Breast epithelium (tissue), 3 donors: ENCODE measurements at regions not wholly inside any gene's neighbourhood (a gene's known extent, or its start where the extent isn't known, plus 50 kb on each side); places are given as distances from the start of the nearest gene placed in this dataset.

Source experiments
- POLR2A ChIP-seq: fragments of 450-650 bp; IDR thresholded peaks from one replicate; pipeline ENCODE4 v1.6.1; 2016; ENCODE audit warnings: antibody characterized with exemption, mild to moderate bottlenecking, moderate library complexity
- POLR2AphosphoS5 ChIP-seq, 3 donors: sonication (generic); formaldehyde crosslinking; IDR thresholded peaks; one replicate each; pipeline ENCODE4 v1.6.1; 2017; ENCODE audit warnings: antibody characterized with exemption in 3 of 3
- TF ChIP-seq, protein P1 (sequence below), 3 donors: fragments of 450-650 bp; IDR thresholded peaks; one replicate each; pipeline ENCODE4 v1.5.1; 2016 to 2017; ENCODE audit warnings: antibody characterized with exemption in 3 of 3, mild to moderate bottlenecking in 3 of 3, moderate library complexity in 3 of 3

DNA sequence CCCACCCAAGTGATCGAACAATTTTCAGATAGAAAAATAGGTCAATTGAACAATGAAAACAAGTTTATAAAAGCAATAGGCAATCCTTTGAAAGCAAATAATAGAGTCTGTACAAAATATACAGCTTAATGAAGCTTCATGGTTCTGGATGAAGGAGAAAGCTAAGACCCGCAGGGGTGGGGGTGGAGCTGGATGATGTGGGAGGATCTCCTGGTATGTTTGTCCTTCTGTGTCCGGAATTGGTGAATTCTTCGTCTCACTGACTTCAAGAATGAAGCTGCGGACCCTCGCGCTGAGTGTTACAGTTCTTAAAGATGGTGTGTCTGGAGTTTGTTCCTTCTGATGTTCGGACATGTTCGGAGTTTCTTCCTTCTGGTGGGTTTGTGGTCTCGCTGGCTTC lies 149.9 kb downstream of the NXNL2 start:
- TF ChIP-seq, protein P1, sequence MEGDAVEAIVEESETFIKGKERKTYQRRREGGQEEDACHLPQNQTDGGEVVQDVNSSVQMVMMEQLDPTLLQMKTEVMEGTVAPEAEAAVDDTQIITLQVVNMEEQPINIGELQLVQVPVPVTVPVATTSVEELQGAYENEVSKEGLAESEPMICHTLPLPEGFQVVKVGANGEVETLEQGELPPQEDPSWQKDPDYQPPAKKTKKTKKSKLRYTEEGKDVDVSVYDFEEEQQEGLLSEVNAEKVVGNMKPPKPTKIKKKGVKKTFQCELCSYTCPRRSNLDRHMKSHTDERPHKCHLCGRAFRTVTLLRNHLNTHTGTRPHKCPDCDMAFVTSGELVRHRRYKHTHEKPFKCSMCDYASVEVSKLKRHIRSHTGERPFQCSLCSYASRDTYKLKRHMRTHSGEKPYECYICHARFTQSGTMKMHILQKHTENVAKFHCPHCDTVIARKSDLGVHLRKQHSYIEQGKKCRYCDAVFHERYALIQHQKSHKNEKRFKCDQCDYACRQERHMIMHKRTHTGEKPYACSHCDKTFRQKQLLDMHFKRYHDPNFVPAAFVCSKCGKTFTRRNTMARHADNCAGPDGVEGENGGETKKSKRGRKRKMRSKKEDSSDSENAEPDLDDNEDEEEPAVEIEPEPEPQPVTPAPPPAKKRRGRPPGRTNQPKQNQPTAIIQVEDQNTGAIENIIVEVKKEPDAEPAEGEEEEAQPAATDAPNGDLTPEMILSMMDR (IDR thresholded peaks at IDR 0.05), result no peak
- TF ChIP-seq POLR2A, result no peak
- no peak for TF ChIP-seq POLR2AphosphoS5 (IDR thresholded peaks at IDR 0.05)
